ENCODE measurements at regions not wholly inside any gene's neighbourhood (a gene's known extent, or its start where the extent isn't known, plus 50 kb on each side); places are given as distances from the start of the nearest gene placed in this dataset.
"Not testable (repeated sequence)": the region's sequence is repeated elsewhere in the genome, so short reads cannot be mapped to it uniquely, and the experiment has no call there.

- Histone ChIP-seq H3K27ac (ENCODE audit: low read length) (no peak overlapping the region), H3K9ac (ENCODE audit: low read depth, low read length) (no peak overlapping the region), H3K4me3 (ENCODE audit: low read length) (no peak overlapping the region), H3K9me3 (ENCODE audit: insufficient read depth, low read depth, low read length) (no peaks in the 10 kb centered on the region), H3K4me1 (ENCODE audit: insufficient read depth, low read length) (no peaks in the 10 kb centered on the region), H3K36me3 (ENCODE audit: insufficient read depth, low read depth, low read length) (no peaks in the 10 kb centered on the region), H3K27me3 (ENCODE audit: insufficient read depth, low read length) (no peaks in the 10 kb centered on the region)
Observed at GRCh38 chr7:153047079-153047959, 287.8 kb downstream of the ACTR3B start.

GRCh38 chr7:153052206-153052605 lies 292.7 kb downstream of the ACTR3B start:
- Histone ChIP-seq H3K9ac (ENCODE audit: low read depth, low read length) (no peak overlapping the region), H3K27me3 (ENCODE audit: insufficient read depth, low read length) (no peaks in the 10 kb centered on the region), H3K4me3 (ENCODE audit: low read length) (no peak overlapping the region), H3K27ac (ENCODE audit: low read length) (no peak overlapping the region), H3K36me3 (ENCODE audit: insufficient read depth, low read depth, low read length) (no peaks in the 10 kb centered on the region), H3K9me3 (ENCODE audit: insufficient read depth, low read depth, low read length) (no peaks in the 10 kb centered on the region), H3K4me1 (ENCODE audit: insufficient read depth, low read length) (no peaks in the 10 kb centered on the region)

GRCh38 chr7:153061910-153062528 lies 302.5 kb downstream of the ACTR3B start:
- Histone ChIP-seq H3K4me3 (ENCODE audit: low read length) (no peak overlapping the region), H3K27me3 (ENCODE audit: insufficient read depth, low read length) (no peaks in the 10 kb centered on the region), H3K27ac (ENCODE audit: low read length) (no peak overlapping the region), H3K9ac (ENCODE audit: low read depth, low read length) (no peak overlapping the region), H3K36me3 (ENCODE audit: insufficient read depth, low read depth, low read length) (no peaks in the 10 kb centered on the region), H3K9me3 (ENCODE audit: insufficient read depth, low read depth, low read length) (no peaks in the 10 kb centered on the region), H3K4me1 (ENCODE audit: insufficient read depth, low read length) (no peaks in the 10 kb centered on the region)

DNA sequence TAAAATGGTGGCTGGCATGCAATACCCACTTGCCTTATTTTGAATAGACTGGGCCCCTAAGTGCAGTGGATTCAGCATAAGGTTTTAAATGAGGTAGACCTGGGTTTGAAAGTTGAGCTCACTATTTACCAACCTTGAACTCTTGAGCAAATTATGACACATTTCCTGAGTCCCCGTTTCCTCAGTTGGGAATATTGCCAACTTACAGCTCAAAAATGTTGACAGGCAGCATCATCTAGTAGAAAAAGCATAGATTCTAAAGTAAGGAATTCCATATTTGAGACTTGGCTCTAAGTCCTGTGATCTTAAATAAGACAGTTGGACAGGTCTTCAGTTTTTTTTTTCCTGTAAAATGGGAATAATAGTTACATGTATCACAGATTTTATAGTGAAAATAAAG lies 305.5 kb downstream of the ACTR3B start:
- Histone ChIP-seq H3K27me3 (ENCODE audit: insufficient read depth, low read length) (no peaks in the 10 kb centered on the region), H3K4me1 (ENCODE audit: insufficient read depth, low read length) (no peaks in the 10 kb centered on the region), H3K27ac (ENCODE audit: low read length) (no peak overlapping the region), H3K9me3 (ENCODE audit: insufficient read depth, low read depth, low read length) (no peaks in the 10 kb centered on the region), H3K36me3 (ENCODE audit: insufficient read depth, low read depth, low read length) (no peaks in the 10 kb centered on the region), H3K4me3 (ENCODE audit: low read length) (no peak overlapping the region), H3K9ac (ENCODE audit: low read depth, low read length) (no peak overlapping the region)

GRCh38 chr7:153066711-153067110 lies 307.2 kb downstream of the ACTR3B start:
- no peaks in the 10 kb centered on the region for H3K9me3 ChIP-seq (ENCODE audit: insufficient read depth, low read depth, low read length)
- H3K4me1 ChIP-seq (ENCODE audit: insufficient read depth, low read length): no peaks in the 10 kb centered on the region
- no peak overlapping the region for H3K9ac ChIP-seq (ENCODE audit: low read depth, low read length)
- no peak overlapping the region for H3K27ac ChIP-seq (ENCODE audit: low read length)
- no peaks in the 10 kb centered on the region for H3K27me3 ChIP-seq (ENCODE audit: insufficient read depth, low read length)
- H3K36me3 ChIP-seq (ENCODE audit: insufficient read depth, low read depth, low read length): no peaks in the 10 kb centered on the region
- no peak overlapping the region for H3K4me3 ChIP-seq (ENCODE audit: low read length)

GRCh38 chr7:153070141-153070540 lies 310.6 kb downstream of the ACTR3B start:
- Histone ChIP-seq H3K27me3 (ENCODE audit: insufficient read depth, low read length) (no peaks in the 10 kb centered on the region), H3K27ac (ENCODE audit: low read length) (no peak overlapping the region), H3K4me3 (ENCODE audit: low read length) (no peak overlapping the region), H3K36me3 (ENCODE audit: insufficient read depth, low read depth, low read length) (no peaks in the 10 kb centered on the region), H3K9me3 (ENCODE audit: insufficient read depth, low read depth, low read length) (no peaks in the 10 kb centered on the region), H3K4me1 (ENCODE audit: insufficient read depth, low read length) (peaks cover 3% of the 10 kb centered on the region; the same call in 1 of the 2 replicates), H3K9ac (ENCODE audit: low read depth, low read length) (no peak overlapping the region)

- H3K4me1 ChIP-seq (ENCODE audit: insufficient read depth, low read length): peaks cover 3% of the 10 kb centered on the region; the same call in 1 of the 2 replicates
- no peak overlapping the region for H3K9ac ChIP-seq (ENCODE audit: low read depth, low read length)
- H3K9me3 ChIP-seq (ENCODE audit: insufficient read depth, low read depth, low read length): no peaks in the 10 kb centered on the region
- H3K4me3 ChIP-seq (ENCODE audit: low read length): no peak overlapping the region
- H3K27me3 ChIP-seq (ENCODE audit: insufficient read depth, low read length): no peaks in the 10 kb centered on the region
- H3K27ac ChIP-seq (ENCODE audit: low read length): no peak overlapping the region
- no peaks in the 10 kb centered on the region for H3K36me3 ChIP-seq (ENCODE audit: insufficient read depth, low read depth, low read length)
Observed at GRCh38 chr7:153072806-153073205, 313.3 kb downstream of the ACTR3B start.

DNA sequence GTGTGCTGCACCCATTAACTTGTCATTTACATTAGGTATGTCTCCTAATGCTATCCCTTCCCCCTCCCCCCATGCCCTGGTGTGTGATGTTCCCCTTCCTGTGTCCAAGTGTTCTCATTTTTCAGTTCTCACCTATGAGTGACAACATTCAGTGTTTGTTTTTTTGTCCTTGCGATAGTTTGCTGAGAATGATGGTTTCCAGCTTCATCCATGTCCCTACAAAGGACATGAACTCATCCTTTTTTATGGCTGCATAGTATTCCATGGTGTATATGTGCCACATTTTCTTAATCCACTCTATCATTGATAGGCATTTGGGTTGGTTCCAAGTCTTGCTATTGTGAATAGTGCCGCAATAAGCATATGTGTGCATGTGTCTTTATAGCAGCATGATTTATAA lies 316.7 kb downstream of the ACTR3B start:
- not testable (repeated sequence) for H3K9me3 ChIP-seq (ENCODE audit: insufficient read depth, low read depth, low read length); H3K9ac ChIP-seq (ENCODE audit: low read depth, low read length); H3K27me3 ChIP-seq (ENCODE audit: insufficient read depth, low read length); H3K4me3 ChIP-seq (ENCODE audit: low read length); H3K4me1 ChIP-seq (ENCODE audit: insufficient read depth, low read length); H3K36me3 ChIP-seq (ENCODE audit: insufficient read depth, low read depth, low read length); H3K27ac ChIP-seq (ENCODE audit: low read length)

DNA sequence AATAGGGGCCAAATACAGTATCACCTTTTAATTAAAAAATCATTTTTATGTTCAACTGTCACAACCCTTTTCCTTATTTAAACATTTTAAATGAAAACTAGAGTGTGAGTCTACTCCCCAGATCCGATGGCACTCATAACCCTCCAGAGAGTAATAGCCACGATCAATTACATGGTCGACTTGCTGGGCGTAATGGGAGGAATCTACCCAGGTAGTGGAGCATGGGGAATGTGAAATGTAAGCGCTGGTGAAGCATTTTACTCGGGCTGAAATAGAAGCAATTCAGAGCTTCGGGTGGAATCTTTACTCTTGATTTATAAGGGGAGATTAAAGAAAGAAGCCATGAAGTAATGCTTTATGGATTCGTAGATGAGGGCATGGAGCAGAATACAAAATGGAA lies 321.9 kb downstream of the ACTR3B start:
- Histone ChIP-seq H3K9me3 (ENCODE audit: insufficient read depth, low read depth, low read length) (no peaks in the 10 kb centered on the region), H3K4me3 (ENCODE audit: low read length) (no peak overlapping the region), H3K27ac (ENCODE audit: low read length) (no peak overlapping the region), H3K4me1 (ENCODE audit: insufficient read depth, low read length) (no peaks in the 10 kb centered on the region), H3K27me3 (ENCODE audit: insufficient read depth, low read length) (no peaks in the 10 kb centered on the region), H3K9ac (ENCODE audit: low read depth, low read length) (no peak overlapping the region), H3K36me3 (ENCODE audit: insufficient read depth, low read depth, low read length) (no peaks in the 10 kb centered on the region)

- no peaks in the 10 kb centered on the region for H3K36me3 ChIP-seq (ENCODE audit: insufficient read depth, low read depth, low read length)
- no peaks in the 10 kb centered on the region for H3K27me3 ChIP-seq (ENCODE audit: insufficient read depth, low read length)
- H3K4me3 ChIP-seq (ENCODE audit: low read length): no peak overlapping the region
- no peaks in the 10 kb centered on the region for H3K4me1 ChIP-seq (ENCODE audit: insufficient read depth, low read length)
- no peak overlapping the region for H3K27ac ChIP-seq (ENCODE audit: low read length)
- no peaks in the 10 kb centered on the region for H3K9me3 ChIP-seq (ENCODE audit: insufficient read depth, low read depth, low read length)
- no peak overlapping the region for H3K9ac ChIP-seq (ENCODE audit: low read depth, low read length)
Observed at GRCh38 chr7:153084278-153084677, 324.7 kb downstream of the ACTR3B start.

DNA sequence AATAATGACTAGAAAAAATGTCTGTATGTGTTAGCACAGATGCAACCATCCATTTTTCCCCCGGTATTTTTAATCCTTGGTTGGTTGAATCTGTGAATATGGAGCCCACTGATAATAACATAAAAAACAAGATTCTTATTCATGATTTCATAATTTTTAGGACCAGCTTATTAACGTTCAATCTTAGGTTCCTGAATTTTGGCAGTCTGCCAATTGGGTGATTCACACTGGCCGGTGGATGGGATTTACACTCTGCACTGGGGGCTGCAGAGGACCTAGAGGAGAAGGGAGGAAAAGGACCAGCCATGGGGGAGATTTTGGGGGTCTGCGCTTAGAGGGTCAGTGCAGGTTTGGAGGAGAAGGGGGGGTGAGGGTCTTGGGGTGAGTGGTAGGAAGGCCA lies 327.9 kb downstream of the ACTR3B start:
- H3K36me3 ChIP-seq (ENCODE audit: insufficient read depth, low read depth, low read length): no peaks in the 10 kb centered on the region
- H3K4me3 ChIP-seq (ENCODE audit: low read length): no peak overlapping the region
- H3K27me3 ChIP-seq (ENCODE audit: insufficient read depth, low read length): no peaks in the 10 kb centered on the region
- no peaks in the 10 kb centered on the region for H3K9me3 ChIP-seq (ENCODE audit: insufficient read depth, low read depth, low read length)
- H3K9ac ChIP-seq (ENCODE audit: low read depth, low read length): no peak overlapping the region
- no peak overlapping the region for H3K27ac ChIP-seq (ENCODE audit: low read length)
- H3K4me1 ChIP-seq (ENCODE audit: insufficient read depth, low read length): 0 out of 2 replicates have a peak, but pooled peaks cover 5% of the 10 kb centered on the region

GRCh38 chr7:153088601-153089000 lies 329.0 kb downstream of the ACTR3B start:
- no peaks in the 10 kb centered on the region for H3K27me3 ChIP-seq (ENCODE audit: insufficient read depth, low read length)
- H3K4me3 ChIP-seq (ENCODE audit: low read length): no peak overlapping the region
- 0 out of 2 replicates have a peak, but pooled peaks cover 5% of the 10 kb centered on the region for H3K4me1 ChIP-seq (ENCODE audit: insufficient read depth, low read length)
- H3K36me3 ChIP-seq (ENCODE audit: insufficient read depth, low read depth, low read length): no peaks in the 10 kb centered on the region
- H3K27ac ChIP-seq (ENCODE audit: low read length): no peak overlapping the region
- no peak overlapping the region for H3K9ac ChIP-seq (ENCODE audit: low read depth, low read length)
- no peaks in the 10 kb centered on the region for H3K9me3 ChIP-seq (ENCODE audit: insufficient read depth, low read depth, low read length)

Measured in iPS-20b (cell line).